GM12891 (cell line): ENCODE measurements at regions not wholly inside any gene's neighbourhood (a gene's known extent, or its start where the extent isn't known, plus 50 kb on each side); places are given as distances from the start of the nearest gene placed in this dataset.

ENCODE experiments used
- POLR2A ChIP-seq: IDR thresholded peaks from 2 replicates; pipeline ENCODE4 v1.6.1; 2011; ENCODE audit warnings: low read depth, low read length, control low read depth
- POLR2AphosphoS5 ChIP-seq: IDR thresholded peaks from 2 replicates; pipeline ENCODE4 v1.6.1; 2011; ENCODE audit warnings: low read depth, low read length, control low read depth
- SPI1 ChIP-seq: IDR thresholded peaks from 2 replicates; pipeline ENCODE4 v1.6.1; 2011; ENCODE audit warnings: low read depth, low read length, control low read depth
- TAF1 ChIP-seq: IDR thresholded peaks from 2 replicates; pipeline ENCODE4 v1.6.1; 2011; ENCODE audit warnings: low read depth, low read length, control low read depth

- TF ChIP-seq TAF1 (no peak), POLR2AphosphoS5 (no peak), POLR2A (no peak), SPI1 (no peak)
Observed at GRCh38 chr13:80452279-80452678, 111.4 kb upstream of the SPRY2 start.
